ENCODE measurements at regions not wholly inside any gene's neighbourhood (a gene's known extent, or its start where the extent isn't known, plus 50 kb on each side); places are given as distances from the start of the nearest gene placed in this dataset.

DNA sequence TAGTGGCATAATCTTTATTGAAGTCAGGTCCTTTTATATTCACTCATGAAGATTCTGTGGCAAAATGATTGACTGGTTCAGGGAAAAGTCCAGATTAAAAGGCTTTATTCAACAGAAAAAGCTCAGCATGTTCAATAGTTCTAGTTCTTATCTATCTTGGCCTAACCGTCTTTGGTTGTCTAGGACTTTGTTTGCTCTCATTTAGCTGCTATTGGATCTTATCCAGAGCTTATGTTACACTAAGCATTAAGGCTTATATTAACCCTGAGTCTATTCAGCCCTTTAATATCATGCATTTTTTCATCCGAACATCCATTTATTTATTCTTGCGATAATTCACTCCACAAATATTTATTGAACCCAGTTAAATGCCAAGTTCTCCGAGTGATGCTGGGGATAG lies 601.0 kb upstream of the SGO1 start:
- in situ Hi-C loops (cut with HindIII; ENCODE audit: low pct_unique_long_range_greater_than_20kb, low sequenced_read_pairs), result no loop called here
- no TSS peak for BruUV-seq (replicated peaks)
- POLR2A ChIA-PET, result no interaction called here
- intact Hi-C loops (cut with micrococcal nuclease; ENCODE audit: unreplicated experiment), result no loop called here
- CTCF ChIA-PET, result no interaction called here
- no peak overlapping the region for H3K27ac ChIP-seq (ENCODE audit: low read length)
- H3K27me3 ChIP-seq (ENCODE audit: control insufficient read depth, insufficient read depth, low read length), result no peaks in the 10 kb centered on the region
- H3K4me1 ChIP-seq (ENCODE audit: control insufficient read depth, insufficient read depth, low read length), result no peaks in the 10 kb centered on the region
- no peak for TF ChIP-seq POLR2AphosphoS5 (IDR thresholded peaks at IDR 0.05; ENCODE audit: low read depth, low read length)
- TF ChIP-seq, protein P1, sequence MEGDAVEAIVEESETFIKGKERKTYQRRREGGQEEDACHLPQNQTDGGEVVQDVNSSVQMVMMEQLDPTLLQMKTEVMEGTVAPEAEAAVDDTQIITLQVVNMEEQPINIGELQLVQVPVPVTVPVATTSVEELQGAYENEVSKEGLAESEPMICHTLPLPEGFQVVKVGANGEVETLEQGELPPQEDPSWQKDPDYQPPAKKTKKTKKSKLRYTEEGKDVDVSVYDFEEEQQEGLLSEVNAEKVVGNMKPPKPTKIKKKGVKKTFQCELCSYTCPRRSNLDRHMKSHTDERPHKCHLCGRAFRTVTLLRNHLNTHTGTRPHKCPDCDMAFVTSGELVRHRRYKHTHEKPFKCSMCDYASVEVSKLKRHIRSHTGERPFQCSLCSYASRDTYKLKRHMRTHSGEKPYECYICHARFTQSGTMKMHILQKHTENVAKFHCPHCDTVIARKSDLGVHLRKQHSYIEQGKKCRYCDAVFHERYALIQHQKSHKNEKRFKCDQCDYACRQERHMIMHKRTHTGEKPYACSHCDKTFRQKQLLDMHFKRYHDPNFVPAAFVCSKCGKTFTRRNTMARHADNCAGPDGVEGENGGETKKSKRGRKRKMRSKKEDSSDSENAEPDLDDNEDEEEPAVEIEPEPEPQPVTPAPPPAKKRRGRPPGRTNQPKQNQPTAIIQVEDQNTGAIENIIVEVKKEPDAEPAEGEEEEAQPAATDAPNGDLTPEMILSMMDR (IDR thresholded peaks at IDR 0.05), result no peak
- TF ChIP-seq, protein P2, sequence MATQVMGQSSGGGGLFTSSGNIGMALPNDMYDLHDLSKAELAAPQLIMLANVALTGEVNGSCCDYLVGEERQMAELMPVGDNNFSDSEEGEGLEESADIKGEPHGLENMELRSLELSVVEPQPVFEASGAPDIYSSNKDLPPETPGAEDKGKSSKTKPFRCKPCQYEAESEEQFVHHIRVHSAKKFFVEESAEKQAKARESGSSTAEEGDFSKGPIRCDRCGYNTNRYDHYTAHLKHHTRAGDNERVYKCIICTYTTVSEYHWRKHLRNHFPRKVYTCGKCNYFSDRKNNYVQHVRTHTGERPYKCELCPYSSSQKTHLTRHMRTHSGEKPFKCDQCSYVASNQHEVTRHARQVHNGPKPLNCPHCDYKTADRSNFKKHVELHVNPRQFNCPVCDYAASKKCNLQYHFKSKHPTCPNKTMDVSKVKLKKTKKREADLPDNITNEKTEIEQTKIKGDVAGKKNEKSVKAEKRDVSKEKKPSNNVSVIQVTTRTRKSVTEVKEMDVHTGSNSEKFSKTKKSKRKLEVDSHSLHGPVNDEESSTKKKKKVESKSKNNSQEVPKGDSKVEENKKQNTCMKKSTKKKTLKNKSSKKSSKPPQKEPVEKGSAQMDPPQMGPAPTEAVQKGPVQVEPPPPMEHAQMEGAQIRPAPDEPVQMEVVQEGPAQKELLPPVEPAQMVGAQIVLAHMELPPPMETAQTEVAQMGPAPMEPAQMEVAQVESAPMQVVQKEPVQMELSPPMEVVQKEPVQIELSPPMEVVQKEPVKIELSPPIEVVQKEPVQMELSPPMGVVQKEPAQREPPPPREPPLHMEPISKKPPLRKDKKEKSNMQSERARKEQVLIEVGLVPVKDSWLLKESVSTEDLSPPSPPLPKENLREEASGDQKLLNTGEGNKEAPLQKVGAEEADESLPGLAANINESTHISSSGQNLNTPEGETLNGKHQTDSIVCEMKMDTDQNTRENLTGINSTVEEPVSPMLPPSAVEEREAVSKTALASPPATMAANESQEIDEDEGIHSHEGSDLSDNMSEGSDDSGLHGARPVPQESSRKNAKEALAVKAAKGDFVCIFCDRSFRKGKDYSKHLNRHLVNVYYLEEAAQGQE (IDR thresholded peaks at IDR 0.05; ENCODE audit: insufficient read depth in 1 of 2, low read depth in 2 of 2, low read length in 1 of 2), result no peak
- no peak for TF ChIP-seq TCF7L2 (IDR thresholded peaks at IDR 0.05; ENCODE audit: low read depth, low read length)
- no peak for TF ChIP-seq SIN3A (IDR thresholded peaks at IDR 0.05; ENCODE audit: borderline replicate concordance, insufficient read depth, low read depth, low read length)
- H3K4me3 ChIP-seq (ENCODE audit: low read depth in 2 of 2, low read length in 2 of 2), result no peak overlapping the region
- no peaks in the 10 kb centered on the region for H3K36me3 ChIP-seq (ENCODE audit: control insufficient read depth, insufficient read depth, low read length)
- ATAC-seq (no peak), DNase-seq (ENCODE audit: low read depth, low spot score) (no peak)
- no peaks in the 10 kb centered on the region for H3K9me3 ChIP-seq (ENCODE audit: control insufficient read depth, insufficient read depth, low read depth, low read length)

DNA sequence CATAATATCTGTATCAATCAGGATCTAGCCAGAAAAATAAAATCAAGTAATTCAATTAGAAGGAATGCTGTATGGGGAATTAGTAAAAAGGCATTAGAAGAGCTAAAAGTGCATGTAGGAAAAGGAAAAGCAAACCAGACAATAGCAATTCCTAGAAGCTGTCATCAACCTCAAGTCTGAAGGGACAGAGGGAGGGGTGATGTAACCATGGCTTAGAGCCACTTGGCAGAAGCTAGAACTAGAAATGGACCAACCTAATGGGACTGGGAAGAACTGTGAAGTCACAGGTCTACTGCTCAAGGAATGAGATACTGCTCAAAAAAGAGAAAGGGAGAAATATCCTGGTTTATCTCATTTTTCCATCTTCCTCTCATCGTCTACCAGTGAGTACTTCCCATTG lies 590.7 kb upstream of the SGO1 start:
- H3K27me3 ChIP-seq (ENCODE audit: control insufficient read depth, insufficient read depth, low read length), result no peaks in the 10 kb centered on the region
- intact Hi-C loops (cut with micrococcal nuclease; ENCODE audit: unreplicated experiment) (no loop called here), in situ Hi-C loops (cut with HindIII; ENCODE audit: low pct_unique_long_range_greater_than_20kb, low sequenced_read_pairs) (no loop called here)
- no peak overlapping the region for H3K4me3 ChIP-seq (ENCODE audit: low read depth in 2 of 2, low read length in 2 of 2)
- no peaks in the 10 kb centered on the region for H3K9me3 ChIP-seq (ENCODE audit: control insufficient read depth, insufficient read depth, low read depth, low read length)
- BruUV-seq (replicated peaks), result no TSS peak
- no peaks in the 10 kb centered on the region for H3K4me1 ChIP-seq (ENCODE audit: control insufficient read depth, insufficient read depth, low read length)
- no peak for TF ChIP-seq POLR2AphosphoS5 (IDR thresholded peaks at IDR 0.05; ENCODE audit: low read depth, low read length)
- TF ChIP-seq, protein P2 (IDR thresholded peaks at IDR 0.05; ENCODE audit: insufficient read depth in 1 of 2, low read depth in 2 of 2, low read length in 1 of 2), result no peak
- TF ChIP-seq TCF7L2 (IDR thresholded peaks at IDR 0.05; ENCODE audit: low read depth, low read length), result no peak
- TF ChIP-seq, protein P1 (IDR thresholded peaks at IDR 0.05), result no peak
- no peak for TF ChIP-seq SIN3A (IDR thresholded peaks at IDR 0.05; ENCODE audit: borderline replicate concordance, insufficient read depth, low read depth, low read length)
- ChIA-PET CTCF (no interaction called here), POLR2A (no interaction called here)
- DNase-seq (ENCODE audit: low read depth, low spot score) (no peak), ATAC-seq (no peak)
- no peak overlapping the region for H3K27ac ChIP-seq (ENCODE audit: low read length)
- no peaks in the 10 kb centered on the region for H3K36me3 ChIP-seq (ENCODE audit: control insufficient read depth, insufficient read depth, low read length)

Measured in Panc1 (cell line).